HG02610 (cell line): ENCODE measurements at regions not wholly inside any gene's neighbourhood (a gene's known extent, or its start where the extent isn't known, plus 50 kb on each side); places are given as distances from the start of the nearest gene placed in this dataset.
"Not testable (repeated sequence)": the region's sequence is repeated elsewhere in the genome, so short reads cannot be mapped to it uniquely, and the experiment has no call there.

ENCODE experiments used
- ATAC-seq: cut with Tn5 transposase; IDR thresholded peaks from one replicate; pipeline ENCODE4 v1.9.1; 2021; ENCODE audit warnings: mild to moderate bottlenecking, moderate library complexity; ENCODE audit not compliant: unreplicated experiment

- no peak for ATAC-seq
Measured at GRCh38 chr7:52616552-52616951, 418.9 kb upstream of the POM121L12 start.

DNA sequence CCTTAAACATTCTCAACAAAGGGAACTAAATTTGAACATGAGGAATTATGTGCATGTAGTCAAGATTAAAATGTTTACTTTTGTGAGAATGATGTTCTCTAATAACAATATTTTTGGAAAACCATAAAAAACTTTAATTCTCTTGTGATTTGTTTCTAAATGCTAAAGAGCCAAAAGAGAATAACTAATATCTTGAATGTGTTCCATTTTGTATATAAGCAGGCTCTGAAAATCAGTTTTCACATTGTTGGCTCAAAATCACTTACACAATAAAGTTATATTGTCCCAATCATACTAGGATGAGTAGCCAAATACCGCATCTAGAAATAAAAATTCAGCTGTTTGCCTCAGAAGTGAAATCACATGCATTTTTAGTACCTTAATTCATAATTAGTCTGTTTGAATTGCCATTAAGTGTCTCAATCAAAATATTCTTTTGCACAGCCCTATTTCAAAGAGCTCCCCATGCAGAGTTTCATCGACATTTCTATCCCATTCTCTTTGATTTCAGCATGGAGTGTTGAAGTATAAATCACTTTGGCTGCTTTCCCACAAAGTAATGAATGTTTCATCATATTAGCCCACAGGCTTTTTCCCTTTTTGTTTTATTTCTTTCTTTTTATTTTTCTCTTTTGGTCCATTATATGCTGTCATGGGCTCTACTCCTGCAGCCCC, 420.3 kb upstream of the POM121L12 start:
- ATAC-seq = no peak

DNA sequence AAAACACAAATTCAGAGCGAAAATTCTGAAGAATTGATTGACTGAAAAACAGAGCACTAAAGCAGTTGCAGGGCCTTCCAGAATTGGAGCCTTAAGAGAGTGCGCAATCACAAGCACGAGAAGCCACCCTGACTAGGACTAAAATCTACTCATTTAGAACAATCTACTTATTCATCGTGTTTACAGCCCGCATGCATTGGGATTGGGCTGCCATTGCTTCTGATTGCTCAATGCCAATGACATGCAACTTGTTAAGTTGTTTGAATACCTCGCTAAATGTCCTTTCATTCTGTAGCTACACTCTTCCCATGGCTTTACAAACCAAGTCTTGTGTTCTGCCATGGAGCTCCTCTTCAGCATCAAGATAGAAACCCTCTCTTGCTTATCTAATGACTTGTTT, 425.9 kb upstream of the POM121L12 start:
- ATAC-seq = no peak

GRCh38 chr7:52592698-52593097, 442.7 kb upstream of the POM121L12 start:
- no peak for ATAC-seq

DNA sequence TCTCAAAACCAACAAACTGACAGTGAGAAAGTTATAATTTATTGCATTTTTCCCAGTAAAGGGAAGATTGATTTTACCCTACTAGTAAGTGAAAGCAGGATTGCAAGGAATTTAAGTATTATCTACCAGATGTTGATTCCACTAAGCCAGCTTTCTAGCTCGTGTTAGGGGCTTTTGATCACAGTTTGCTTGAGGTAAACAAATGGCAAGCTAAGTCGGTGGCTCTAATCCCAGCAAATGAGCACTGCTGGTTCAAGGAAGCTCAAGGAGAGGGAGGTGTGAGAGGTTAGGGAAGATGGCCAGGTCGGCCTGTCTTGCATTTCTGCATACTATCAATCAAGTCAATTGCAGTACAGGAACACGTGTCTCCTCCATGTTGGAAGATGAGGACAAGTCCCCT, 448.7 kb upstream of the POM121L12 start:
- no peak for ATAC-seq

DNA sequence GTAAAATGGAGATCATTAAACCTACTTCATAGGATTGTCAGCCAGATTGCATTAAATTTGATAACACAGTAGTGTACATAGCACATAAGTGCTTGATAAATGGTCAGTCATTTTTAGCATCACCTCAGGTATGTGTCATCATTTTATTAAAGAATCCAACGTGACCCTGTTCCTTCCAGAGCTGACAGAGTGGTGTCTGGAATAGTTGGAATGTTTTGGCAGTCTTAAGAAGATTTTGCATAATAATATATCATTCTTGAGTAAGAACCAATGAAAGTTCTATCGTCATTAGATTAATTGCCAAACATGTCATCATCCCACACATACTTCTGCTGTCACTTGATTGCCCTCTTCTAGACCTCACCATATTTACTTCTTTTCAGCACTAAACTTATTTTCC, 451.4 kb upstream of the POM121L12 start:
- ATAC-seq = no peak

GRCh38 chr7:52573141-52573540, 462.3 kb upstream of the POM121L12 start:
- ATAC-seq = not testable (repeated sequence)

DNA sequence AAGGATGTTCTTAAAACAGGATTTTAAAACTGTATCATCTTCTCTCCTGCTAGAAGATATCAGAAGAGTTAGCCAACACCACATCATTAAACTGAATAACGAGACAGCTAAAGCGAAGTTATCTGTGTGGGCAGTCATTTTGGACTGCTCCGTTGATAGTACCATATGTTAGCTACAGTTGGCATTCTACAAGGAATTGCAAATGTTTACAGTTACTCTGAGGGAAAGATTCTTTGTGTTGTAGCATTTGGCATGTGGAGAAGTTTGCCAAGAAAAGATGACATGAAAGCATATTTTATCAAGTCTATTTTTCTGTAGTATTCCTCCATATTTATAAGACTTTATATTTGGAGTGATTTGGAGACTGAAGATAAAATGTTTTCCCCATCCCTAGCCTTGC, 464.4 kb upstream of the POM121L12 start:
- no peak for ATAC-seq

DNA sequence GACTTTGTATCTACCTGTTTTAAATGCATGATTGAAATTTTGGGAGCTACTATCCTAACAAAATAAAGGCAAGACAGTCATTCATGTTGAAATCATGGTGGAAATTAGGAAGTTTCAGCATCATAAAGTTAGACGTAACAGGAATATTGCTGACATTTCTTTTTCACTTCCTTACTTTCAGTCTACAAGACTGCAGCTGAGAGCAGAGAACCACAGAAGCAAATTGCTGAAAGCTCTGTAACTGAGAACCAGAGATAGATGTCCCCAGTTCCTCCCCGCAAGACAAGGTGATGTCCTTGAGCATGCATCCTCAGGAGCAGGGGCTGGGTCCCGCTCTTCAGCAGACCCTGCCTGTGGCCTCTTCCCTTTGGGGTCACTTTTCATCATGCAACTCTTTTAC, 466.3 kb upstream of the POM121L12 start:
- no peak for ATAC-seq

GRCh38 chr7:52565974-52566373, 469.5 kb upstream of the POM121L12 start:
- ATAC-seq = no peak

DNA sequence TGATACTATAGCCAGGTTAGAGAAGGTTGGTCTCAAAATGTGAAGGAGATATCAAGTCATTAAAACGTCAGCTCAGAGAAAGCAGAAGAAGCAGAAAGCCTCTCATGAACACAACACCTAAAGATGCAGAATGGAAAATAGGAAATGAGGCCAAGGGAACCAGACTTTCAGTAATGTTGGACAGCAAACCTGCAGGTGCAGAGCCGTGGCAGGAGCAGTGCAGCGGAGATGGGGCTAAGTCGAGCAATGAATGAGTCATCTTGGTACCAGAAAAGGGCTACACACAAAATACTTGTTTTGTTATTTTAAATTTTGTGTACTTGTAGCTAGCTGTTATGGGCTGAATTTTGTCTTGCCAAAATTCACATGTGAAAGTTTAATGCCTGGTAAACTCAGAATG, 479.6 kb upstream of the POM121L12 start:
- ATAC-seq = no peak

- no peak for ATAC-seq
Measured at GRCh38 chr7:52547308-52547910, 488.0 kb upstream of the POM121L12 start.

- not testable (repeated sequence) for ATAC-seq
Measured at GRCh38 chr7:52541198-52541765, 494.2 kb upstream of the POM121L12 start.

GRCh38 chr7:52540041-52540440, 495.4 kb upstream of the POM121L12 start:
- ATAC-seq = no peak

GRCh38 chr7:52539414-52539813, 496.0 kb upstream of the POM121L12 start:
- no peak for ATAC-seq

DNA sequence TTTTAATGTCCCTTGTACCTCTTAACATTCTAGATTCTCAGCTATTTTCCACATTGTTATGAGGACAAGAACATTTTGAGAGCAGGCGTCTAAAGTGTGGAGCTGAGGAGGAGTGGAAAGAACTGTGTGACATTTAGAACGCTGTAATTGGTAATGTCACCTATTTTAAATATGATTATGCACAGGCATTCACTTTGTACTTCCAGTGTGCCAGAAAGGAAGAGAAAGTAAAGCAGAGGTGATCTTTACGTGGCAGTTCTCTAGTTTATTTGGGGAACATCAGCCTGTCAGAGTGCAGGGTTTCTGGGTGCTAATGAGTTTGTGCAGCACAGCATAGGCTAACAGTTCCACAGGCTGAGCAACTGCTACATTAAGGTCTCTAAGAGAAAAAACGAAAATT, 498.4 kb upstream of the POM121L12 start:
- ATAC-seq = no peak

GRCh38 chr7:52525772-52526341, 509.6 kb upstream of the POM121L12 start:
- no peak for ATAC-seq

GRCh38 chr7:52518869-52519268, 516.6 kb upstream of the POM121L12 start:
- ATAC-seq = no peak

GRCh38 chr7:52512656-52513055, 522.8 kb upstream of the POM121L12 start:
- no peak for ATAC-seq

DNA sequence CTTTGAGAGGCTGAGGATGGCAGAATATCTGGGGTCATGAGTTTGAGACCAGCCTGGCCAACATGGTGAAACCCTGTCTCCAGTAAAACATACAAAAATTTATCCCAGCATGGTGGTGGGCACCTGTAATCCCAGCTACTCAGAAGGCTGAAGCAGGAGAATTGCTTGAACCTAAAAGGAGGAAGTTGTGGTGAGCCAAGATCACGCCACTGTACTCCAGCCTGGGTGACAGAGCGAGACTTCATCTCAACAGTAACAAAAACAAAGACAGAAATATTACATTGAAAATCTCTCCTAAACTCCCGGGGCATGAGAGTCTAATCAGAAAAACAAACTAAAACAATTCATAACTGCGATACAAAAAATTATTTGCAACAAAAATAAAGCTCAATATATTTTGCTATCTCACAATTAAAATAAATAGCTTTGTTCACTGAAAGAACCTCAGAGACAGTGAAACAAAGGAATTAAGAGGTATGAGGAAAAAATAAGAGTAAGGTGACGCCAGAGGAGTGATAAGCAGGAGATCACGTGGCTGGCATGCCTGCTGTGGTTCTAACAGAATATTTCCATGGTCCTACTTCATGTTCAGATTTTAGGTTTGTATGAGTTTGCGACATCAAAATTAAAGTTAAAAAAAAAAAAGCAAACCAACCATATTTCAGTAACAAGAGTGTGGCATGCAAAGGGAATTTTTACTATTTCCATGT, 527.7 kb upstream of the POM121L12 start:
- ATAC-seq = no peak

DNA sequence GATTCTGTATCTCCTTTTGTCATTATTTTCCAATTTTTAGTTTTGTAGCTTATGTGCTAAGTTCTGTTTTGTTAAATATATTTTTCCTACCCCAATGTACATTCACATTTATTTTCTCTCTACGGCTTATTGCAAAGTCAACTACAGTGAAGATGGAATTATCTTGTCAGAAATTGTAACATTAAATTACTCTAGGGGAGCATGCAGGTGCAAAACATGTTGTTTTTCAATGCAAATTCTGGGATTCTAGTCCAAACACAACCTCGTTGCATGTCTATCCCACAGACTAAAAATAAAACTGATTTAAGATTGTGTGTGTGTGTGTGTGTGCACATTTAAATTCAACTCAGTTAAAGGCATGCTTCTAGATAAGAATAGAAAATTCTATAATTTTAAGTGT, 529.1 kb upstream of the POM121L12 start:
- ATAC-seq = no peak

- ATAC-seq = no peak
Measured at GRCh38 chr7:52504561-52504960, 530.9 kb upstream of the POM121L12 start.
